ENCODE measurements at regions not wholly inside any gene's neighbourhood (a gene's known extent, or its start where the extent isn't known, plus 50 kb on each side); places are given as distances from the start of the nearest gene placed in this dataset.

GRCh38 chr1:175877939-175878737, 134.7 kb upstream of the TNR start:
- H3K27ac ChIP-seq, result no peak overlapping the region
- TF ChIP-seq, protein P1, sequence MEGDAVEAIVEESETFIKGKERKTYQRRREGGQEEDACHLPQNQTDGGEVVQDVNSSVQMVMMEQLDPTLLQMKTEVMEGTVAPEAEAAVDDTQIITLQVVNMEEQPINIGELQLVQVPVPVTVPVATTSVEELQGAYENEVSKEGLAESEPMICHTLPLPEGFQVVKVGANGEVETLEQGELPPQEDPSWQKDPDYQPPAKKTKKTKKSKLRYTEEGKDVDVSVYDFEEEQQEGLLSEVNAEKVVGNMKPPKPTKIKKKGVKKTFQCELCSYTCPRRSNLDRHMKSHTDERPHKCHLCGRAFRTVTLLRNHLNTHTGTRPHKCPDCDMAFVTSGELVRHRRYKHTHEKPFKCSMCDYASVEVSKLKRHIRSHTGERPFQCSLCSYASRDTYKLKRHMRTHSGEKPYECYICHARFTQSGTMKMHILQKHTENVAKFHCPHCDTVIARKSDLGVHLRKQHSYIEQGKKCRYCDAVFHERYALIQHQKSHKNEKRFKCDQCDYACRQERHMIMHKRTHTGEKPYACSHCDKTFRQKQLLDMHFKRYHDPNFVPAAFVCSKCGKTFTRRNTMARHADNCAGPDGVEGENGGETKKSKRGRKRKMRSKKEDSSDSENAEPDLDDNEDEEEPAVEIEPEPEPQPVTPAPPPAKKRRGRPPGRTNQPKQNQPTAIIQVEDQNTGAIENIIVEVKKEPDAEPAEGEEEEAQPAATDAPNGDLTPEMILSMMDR (conservative IDR thresholded peaks at IDR 0.05), result no peak

DNA sequence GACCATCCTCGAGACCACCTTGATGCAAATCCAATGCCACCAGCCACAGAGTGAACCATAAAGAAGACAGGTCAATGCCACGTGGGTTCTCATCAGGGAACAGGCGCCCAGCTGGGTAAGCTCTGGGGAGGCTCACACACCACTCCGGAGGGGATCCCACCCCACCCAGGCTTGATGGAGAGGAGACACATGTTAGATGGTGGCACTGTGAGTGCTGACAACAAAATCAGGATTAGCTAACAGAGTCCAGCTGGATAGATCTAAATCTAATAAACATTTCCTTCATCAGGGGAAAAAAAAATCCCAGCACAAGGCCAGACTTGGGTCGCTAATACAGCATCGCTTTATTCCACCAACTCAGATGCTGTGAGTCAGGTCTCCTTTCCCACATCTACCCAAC, 132.2 kb upstream of the TNR start:
- no peak overlapping the region for H3K27ac ChIP-seq
- TF ChIP-seq, protein P1 (conservative IDR thresholded peaks at IDR 0.05), result no peak

DNA sequence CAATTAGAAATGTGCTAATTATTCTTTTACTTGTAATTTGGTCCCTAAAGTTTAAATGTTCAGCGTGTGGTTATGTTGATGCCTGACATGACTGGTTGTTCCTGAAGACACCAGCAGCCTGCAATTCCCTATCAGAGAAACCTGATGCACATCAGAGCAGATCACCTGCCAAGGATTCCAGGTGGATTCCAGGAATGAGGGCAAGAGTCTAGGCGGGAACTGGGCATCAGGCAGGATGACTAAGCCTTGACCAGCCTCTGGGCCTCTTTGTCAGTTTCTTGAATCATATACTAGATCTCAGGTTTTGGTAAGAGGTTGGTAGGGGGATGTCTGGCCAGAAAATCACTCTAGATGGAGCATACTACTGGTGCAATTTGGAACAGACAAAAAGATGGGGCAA, 130.7 kb upstream of the TNR start:
- H3K27ac ChIP-seq, result no peak overlapping the region
- TF ChIP-seq, protein P1 (conservative IDR thresholded peaks at IDR 0.05), result no peak

GRCh38 chr1:175873290-175873935, 130.0 kb upstream of the TNR start:
- H3K27ac ChIP-seq, result no peak overlapping the region
- TF ChIP-seq, protein P1 (conservative IDR thresholded peaks at IDR 0.05), result no peak

- H3K27ac ChIP-seq, result no peak overlapping the region
- TF ChIP-seq, protein P1 (conservative IDR thresholded peaks at IDR 0.05), result no peak
Observed at GRCh38 chr1:175872588-175872987, 129.2 kb upstream of the TNR start.

DNA sequence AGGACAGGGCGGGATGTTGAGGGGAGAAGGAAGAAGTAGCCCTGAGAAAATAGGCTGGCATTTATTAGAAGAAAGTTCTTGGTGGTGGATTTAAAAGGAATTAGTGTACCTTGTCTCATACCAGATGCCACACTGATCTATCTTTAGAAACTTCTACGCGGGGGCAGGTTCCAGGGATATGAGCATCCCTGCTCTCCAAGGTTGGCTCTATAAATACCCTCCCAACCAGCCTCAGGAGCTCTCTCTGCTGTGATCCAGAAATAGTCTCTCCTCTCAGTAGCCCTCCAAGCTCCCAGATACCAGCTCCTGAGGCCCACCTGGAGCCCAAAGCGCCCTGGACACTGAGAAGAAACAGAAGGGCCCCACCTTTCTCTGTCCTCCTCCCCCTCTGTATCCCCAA, 128.3 kb upstream of the TNR start:
- TF ChIP-seq, protein P1 (conservative IDR thresholded peaks at IDR 0.05), result no peak
- no peak overlapping the region for H3K27ac ChIP-seq

DNA sequence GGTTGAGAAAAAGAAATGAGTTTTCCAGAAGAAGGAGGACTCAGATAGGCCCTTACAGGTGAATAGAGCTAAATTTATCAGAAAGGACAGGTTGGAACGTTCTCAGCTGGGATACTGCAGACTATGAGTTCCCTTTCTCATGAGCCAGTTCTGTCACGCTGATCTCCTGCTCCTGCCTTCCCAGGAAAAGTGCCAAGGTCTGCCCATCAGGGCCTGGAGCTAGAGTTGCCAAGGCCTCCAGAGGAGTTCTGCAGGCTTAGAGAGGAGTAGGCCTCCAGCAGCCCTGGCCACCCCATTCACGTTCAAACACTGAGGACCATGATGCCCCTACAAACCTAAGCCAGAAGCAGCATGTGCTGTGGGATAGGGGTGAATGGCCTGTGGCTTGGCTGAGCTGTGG, 126.8 kb upstream of the TNR start:
- no peak overlapping the region for H3K27ac ChIP-seq
- TF ChIP-seq, protein P1 (conservative IDR thresholded peaks at IDR 0.05), result no peak

All from VCaP (cell line).